Gastrocnemius medialis (tissue), 4 donors: ENCODE measurements at regions not wholly inside any gene's neighbourhood (a gene's known extent, or its start where the extent isn't known, plus 50 kb on each side); places are given as distances from the start of the nearest gene placed in this dataset.

Source experiments
- CTCF ChIP-seq, 5 experiments: fragments of 450-650 bp in 3 of 5; fragments of 200-600 bp in 2 of 5; sonication (generic) in 2 of 5; IDR thresholded peaks in 4 of 5; conservative IDR thresholded peaks in 1 of 5; 1 replicate in 4 of 5; 2 replicates in 1 of 5; pipeline ENCODE4 v1.5.1; 2016 to 2019; ENCODE audit warnings: antibody characterized with exemption in 5 of 5, mild to moderate bottlenecking in 3 of 5, moderate library complexity in 3 of 5
- POLR2A ChIP-seq, 2 donors: fragments of 450-650 bp; IDR thresholded peaks; one replicate each; pipeline ENCODE4 v1.6.1; 2017; ENCODE audit warnings: antibody characterized with exemption in 2 of 2, mild to moderate bottlenecking in 2 of 2, moderate library complexity in 2 of 2

DNA sequence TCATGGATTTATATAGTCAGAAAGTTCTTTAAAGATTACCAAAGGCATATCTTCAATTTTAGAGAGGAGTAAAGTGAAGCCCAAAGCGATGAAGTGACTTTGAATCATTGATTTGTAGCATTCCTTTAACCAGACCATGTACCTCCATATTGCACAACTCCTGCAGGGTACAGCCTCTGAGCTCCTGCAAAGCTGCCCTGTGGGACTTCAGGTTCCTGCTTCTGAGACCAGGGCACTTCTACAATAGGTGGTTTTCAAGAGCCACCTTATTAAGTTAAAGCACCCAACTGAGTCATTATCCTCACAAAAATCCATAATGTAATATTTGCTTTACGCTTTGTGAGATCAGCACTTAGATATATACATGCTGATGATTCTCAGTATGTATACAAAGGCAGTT, 270.7 kb upstream of the RGS17 start:
- TF ChIP-seq POLR2A (IDR thresholded peaks at IDR 0.05), result no peak
- no peak for TF ChIP-seq CTCF (IDR thresholded peaks at IDR 0.05 in 4 of 5, conservative IDR thresholded peaks at IDR 0.05 in 1 of 5)
